UCSD-AML1 (cell line): ENCODE measurements at regions not wholly inside any gene's neighbourhood (a gene's known extent, or its start where the extent isn't known, plus 50 kb on each side); places are given as distances from the start of the nearest gene placed in this dataset.

Experiments used
- DNase-seq: peaks from one replicate; lab custom pipeline; 2025; ENCODE audit not compliant: unreplicated experiment; lab: John Stamatoyannopoulos, UW

DNA sequence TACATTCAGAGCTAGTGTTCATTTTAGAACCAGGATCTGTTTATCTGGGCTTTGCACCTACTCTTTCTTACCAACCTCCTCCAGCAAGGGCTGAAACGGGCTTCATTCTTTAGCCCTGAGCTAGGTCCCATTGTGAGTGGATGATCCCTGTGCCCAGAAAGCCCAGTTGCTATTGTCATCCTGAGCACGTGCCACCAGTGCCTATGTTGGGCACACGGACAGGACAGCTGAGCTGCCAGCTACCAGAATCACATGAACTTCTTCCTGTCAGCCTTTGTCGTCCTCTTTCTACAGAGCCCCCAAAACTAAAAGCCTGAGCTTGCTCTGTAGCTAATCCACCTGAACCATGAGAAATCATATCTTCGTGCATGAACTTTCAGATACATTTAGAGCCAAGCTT is 74.4 kb upstream of the NTM start:
- DNase-seq: no peak

DNA sequence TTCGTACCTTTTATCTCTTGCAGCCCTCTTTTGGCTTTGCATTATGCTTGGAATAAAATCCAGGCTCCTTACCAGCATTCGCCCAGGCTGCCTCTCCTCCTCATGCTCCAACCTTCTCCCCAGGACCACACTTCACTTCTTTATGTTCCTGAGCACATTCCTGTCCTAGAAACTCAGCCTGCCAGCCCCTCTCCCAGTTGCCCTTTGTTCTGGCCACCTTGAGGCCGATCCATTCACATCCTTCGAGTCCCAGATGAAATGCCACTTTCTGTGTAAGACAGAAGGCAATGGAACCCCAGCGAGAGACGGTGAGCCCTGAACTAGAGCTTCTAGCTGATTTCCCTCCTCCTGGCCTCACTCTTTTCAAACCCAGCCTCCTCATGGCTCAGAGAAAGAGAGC is 73.0 kb upstream of the NTM start:
- no peak for DNase-seq

DNA sequence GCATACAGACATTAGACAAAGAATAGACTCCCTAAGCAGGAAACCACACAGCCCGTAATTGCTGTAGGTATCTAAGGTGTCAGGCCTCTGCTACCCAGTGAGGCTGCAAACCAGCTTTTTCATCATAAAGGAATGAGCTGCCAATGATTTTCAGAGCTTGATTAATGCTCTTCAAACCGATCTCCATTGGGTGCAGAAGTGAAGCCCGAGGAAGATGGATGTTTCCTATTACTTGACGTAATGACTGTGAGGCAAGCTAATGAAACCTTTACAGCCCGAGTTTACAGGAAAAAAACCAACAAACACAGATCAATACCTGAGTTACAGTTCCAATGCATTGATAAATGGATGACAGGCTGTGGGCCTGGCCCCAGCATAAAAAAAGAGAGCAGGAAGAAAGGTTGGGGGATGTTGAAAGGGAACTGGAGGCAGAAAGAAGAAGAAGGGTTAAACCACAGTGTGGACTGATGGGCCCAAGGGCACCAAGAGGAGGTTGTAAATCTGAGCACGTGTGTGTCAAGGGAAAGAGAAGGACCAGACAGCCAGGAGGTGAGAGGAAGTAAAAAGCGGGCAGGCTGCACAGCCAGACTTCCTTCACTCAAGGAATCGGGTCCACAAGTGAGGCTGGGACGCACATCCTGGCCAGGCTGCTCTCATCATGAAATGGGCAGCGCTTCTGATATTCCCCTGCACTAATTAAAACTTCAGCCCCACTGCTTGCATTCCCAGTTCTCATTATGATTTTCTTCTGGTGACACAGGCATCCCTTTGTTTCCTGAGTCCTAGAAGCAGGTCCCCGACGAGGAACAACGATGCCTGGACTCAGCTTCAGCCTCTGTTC is 70.6 kb upstream of the NTM start:
- no peak for DNase-seq

DNA sequence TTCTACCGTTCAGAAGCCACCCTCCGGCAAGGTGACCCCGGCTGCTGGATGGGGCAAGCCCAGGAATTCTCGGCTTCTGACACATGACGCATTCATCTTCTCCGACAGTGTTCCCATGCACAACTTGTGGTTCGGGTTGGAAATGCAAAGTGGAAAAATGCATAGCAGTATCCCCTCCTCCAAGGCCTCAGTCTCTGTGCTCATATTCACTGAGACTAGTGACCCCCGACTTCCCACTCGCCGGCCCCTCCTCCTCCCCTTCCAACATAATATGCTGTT is 70.0 kb upstream of the NTM start:
- DNase-seq: no peak

DNA sequence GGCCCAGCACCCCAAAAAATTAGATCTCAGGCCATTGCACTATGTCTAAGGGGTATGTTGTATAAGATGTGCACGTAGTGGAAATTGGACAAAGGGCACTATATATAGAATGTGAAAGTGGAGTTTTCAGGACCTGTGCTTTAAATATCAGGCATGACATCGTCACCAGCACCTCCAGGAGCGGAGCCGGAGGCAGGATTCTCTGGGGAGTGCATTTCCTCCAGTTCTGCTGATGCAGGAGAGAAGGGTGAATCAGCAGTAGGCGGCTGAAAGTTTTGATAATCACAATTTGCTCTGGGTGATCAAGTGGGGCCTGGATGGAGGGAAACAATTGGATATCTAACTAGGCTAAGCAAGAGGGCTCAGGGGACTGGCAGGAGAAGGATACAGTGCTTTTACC is 69.1 kb upstream of the NTM start:
- no peak for DNase-seq

DNA sequence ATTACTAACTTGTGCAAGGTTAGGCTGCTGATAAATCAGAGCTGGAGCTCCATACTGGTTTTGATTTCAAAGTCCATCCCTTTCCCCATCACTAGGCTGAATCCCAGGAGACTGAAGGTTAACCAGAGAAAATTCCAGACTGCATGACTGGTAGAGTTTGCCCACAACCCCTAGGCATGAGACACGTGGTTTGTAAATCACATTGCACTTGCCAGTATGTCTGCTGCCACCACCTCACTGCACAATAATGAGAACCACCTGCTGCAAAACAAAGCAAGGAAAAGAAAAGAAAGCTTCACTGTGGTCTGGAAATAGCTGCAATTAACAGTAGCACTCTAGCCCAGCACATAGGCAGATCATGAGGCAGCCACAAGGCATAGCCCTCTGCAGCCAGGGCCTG is 67.6 kb upstream of the NTM start:
- DNase-seq: no peak

DNA sequence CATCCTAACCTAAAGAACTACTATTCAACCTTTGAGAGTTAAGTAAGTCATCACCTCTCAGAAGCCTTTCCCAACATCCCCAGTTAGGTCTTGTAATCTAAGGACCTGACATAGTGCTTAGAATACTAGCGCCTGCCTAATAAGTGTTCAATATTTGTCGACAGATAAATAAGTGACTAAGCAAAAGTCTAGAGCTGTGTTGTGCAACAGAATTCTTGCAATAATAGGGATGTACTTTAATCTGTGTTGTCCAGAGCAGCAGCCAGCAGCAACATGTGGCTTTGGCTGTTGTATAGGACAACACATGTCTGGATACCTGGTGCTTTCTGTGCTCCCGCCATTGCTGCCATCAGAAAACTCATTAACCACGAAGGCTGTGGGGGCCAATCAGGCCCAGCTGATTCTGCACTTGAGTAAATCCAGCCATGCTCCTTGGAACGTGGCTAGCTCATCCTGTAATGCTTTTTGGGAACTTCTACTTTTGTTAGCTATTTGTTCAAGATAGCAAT is 66.8 kb upstream of the NTM start:
- no peak for DNase-seq

DNA sequence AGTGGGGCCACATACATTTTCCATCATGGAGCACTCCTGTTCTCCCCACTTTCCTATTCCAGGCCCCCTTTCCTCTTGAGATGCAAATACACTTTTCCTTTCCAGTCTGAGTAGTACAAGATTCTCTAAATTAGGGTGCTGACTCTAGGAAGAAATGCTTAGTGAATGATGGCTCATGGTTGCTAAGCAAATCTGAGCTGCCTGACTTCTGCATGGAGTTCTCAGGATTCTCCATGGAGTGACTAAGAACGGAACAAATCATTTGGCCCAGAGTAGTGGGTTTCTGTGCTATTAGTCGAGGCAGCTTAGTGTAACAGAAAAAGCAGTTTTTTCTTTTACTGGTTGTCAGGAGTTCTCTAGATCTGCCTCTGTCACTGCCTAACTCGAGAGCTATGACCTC is 65.4 kb upstream of the NTM start:
- no peak for DNase-seq

DNA sequence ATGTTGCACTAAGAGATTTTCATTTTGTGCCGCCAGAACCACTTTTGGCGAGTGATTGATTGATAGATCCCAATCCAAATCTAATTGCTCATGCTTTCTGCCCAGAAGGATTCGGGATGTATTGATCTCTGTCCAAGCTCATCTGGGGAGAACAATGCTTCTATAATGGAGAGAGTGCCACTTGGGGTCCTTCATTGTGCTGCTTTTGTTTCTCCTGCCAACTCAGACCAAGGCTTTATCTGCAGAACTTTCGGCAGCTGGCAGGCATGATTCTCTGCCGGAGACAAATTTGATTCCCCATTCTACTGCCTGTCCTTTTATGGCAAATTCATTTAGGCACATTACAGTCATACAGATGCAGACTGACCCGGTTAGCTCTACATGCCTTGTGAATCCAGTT is 62.9 kb upstream of the NTM start:
- no peak for DNase-seq

DNA sequence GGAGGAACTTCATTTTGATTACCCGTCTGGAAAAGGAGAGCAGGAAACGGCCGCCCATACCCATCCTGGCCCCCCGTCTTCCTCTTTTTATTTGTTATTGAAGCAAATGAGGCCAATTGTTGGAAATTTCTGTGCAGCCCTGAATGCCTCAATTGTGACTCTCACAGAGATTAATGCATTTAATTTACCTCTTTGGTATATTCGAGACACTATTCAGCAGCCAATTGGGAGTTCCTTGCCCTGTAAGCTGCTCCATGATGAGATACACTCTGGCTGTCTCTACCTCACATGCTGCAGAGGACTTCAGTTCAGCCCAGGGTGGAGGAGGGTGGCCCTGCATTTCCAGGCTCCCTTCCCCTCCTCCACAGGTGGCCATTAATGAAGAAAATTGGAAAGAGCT is 60.6 kb upstream of the NTM start:
- no peak for DNase-seq

DNA sequence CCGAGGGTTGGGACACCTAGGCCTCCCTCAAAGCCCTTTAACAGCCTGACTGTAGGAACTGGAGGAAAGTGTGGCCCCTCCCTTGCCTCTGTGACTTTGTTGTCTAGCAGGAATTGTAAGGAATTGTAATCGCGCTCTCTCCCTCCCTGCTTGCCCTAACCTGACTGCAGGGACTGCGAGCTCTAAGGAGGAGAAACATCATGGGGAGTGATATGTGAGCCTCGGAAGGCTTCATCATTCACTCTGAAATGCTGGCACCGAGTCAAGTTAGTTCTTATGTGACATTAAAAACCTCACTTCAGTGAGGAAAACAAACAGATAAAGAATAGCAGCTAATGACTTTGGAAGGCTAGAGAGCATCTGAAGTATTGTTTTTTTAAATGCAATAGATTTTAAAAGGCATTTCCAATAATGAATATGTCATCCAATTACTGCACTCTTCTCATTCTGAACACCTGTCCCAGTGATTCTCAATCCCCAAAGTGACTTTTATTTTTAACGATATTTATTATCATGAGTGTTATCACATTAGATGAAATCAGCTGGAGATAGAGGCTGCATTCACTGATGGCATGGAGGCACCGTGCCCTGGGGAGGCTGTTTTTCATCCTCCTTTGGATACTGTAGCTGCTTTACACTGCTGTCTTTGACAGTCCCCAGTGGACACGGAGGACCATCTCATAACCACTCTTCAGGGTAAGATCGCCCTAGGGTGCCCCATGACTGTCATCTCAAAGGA is 58.5 kb upstream of the NTM start:
- DNase-seq: no peak
